Trophoblast cell (in vitro differentiated cells and primary cell): ENCODE measurements at regions not wholly inside any gene's neighbourhood (a gene's known extent, or its start where the extent isn't known, plus 50 kb on each side); places are given as distances from the start of the nearest gene placed in this dataset.
A peak's percentile ranks its signal among the peaks of the same experiment; 100 is the strongest.

Source experiments
- DNase-seq, 2 donors: peaks; one replicate each; pipeline ENCODE4 v3.0.0-alpha.2; 2016
- H2AFZ ChIP-seq: 2 replicates; pipeline ENCODE4 v1.6.1; 2013; ENCODE audit warnings: low read length, moderate library complexity, mild to moderate bottlenecking; ENCODE audit not compliant: insufficient read depth, poor library complexity
- H2AK5ac ChIP-seq: 2 replicates; pipeline ENCODE4 v1.6.1; 2013; ENCODE audit warnings: mild to moderate bottlenecking, low read length
- H2BK120ac ChIP-seq: 2 replicates; pipeline ENCODE4 v1.6.1; 2013; ENCODE audit warnings: low read length, mild to moderate bottlenecking, moderate library complexity; ENCODE audit not compliant: insufficient read depth, poor library complexity
- H2BK12ac ChIP-seq: 2 replicates; pipeline ENCODE4 v1.6.1; 2013; ENCODE audit warnings: mild to moderate bottlenecking, low read length, moderate library complexity
- H2BK5ac ChIP-seq: 2 replicates; pipeline ENCODE4 v1.6.1; 2013; ENCODE audit warnings: low read length, low read depth, moderate library complexity, mild to moderate bottlenecking; ENCODE audit not compliant: poor library complexity
- H3K14ac ChIP-seq: 2 replicates; pipeline ENCODE4 v1.6.1; 2013; ENCODE audit warnings: mild to moderate bottlenecking, low read length
- H3K18ac ChIP-seq: 2 replicates; pipeline ENCODE4 v1.6.1; 2013; ENCODE audit warnings: mild to moderate bottlenecking, low read length
- H3K23ac ChIP-seq: 2 replicates; pipeline ENCODE4 v1.6.1; 2013; ENCODE audit warnings: low read length
- H3K27ac ChIP-seq: 2 replicates; pipeline ENCODE4 v1.5.1; 2013; ENCODE audit warnings: low read depth, mild to moderate bottlenecking, inconsistent platforms, low read length, moderate library complexity
- H3K27me3 ChIP-seq: 2 replicates; pipeline ENCODE4 v1.6.1; 2013; ENCODE audit warnings: inconsistent platforms, mild to moderate bottlenecking, low read length, moderate library complexity; ENCODE audit not compliant: insufficient read depth
- H3K36me3 ChIP-seq, 2 experiments: 1 replicate in 1 of 2; 2 replicates in 1 of 2; pipeline ENCODE4 v1.6.1; 2013; ENCODE audit warnings: low read length in 2 of 2, mild to moderate bottlenecking in 2 of 2, moderate library complexity in 1 of 2; ENCODE audit not compliant: insufficient read depth in 2 of 2, control insufficient read depth in 1 of 2
- H3K4ac ChIP-seq: 2 replicates; pipeline ENCODE4 v1.6.1; 2013; ENCODE audit warnings: low read depth, mild to moderate bottlenecking, low read length, moderate library complexity
- H3K4me1 ChIP-seq, 2 experiments: 1 replicate in 1 of 2; 2 replicates in 1 of 2; pipeline ENCODE4 v1.6.1; 2013; ENCODE audit warnings: low read length in 2 of 2, mild to moderate bottlenecking in 2 of 2, moderate library complexity in 1 of 2; ENCODE audit not compliant: insufficient read depth in 2 of 2, control insufficient read depth in 1 of 2
- H3K4me2 ChIP-seq: 2 replicates; pipeline ENCODE4 v1.6.1; 2013; ENCODE audit warnings: inconsistent platforms, mild to moderate bottlenecking, low read length, moderate library complexity
- H3K4me3 ChIP-seq: 2 replicates; pipeline ENCODE4 v1.5.1; 2013; ENCODE audit warnings: mild to moderate bottlenecking, low read depth, low read length, inconsistent platforms
- H3K79me1 ChIP-seq: one replicate; pipeline ENCODE4 v1.6.1; 2013; ENCODE audit warnings: low read length
- H3K79me2 ChIP-seq: 2 replicates; pipeline ENCODE4 v1.6.1; 2013; ENCODE audit warnings: low read length, mild to moderate bottlenecking; ENCODE audit not compliant: control insufficient read depth, insufficient read depth, poor library complexity
- H3K9ac ChIP-seq: 2 replicates; pipeline ENCODE4 v1.6.1; 2013; ENCODE audit warnings: mild to moderate bottlenecking, low read length
- H3K9me3 ChIP-seq: 2 replicates; pipeline ENCODE4 v1.6.1; 2013; ENCODE audit warnings: low read depth, mild to moderate bottlenecking, control low read depth, inconsistent platforms, low read length; ENCODE audit not compliant: insufficient read depth
- H4K12ac ChIP-seq: 2 replicates; pipeline ENCODE4 v1.6.1; 2013; ENCODE audit warnings: low read depth, mild to moderate bottlenecking, low read length, moderate library complexity
- H4K8ac ChIP-seq: 2 replicates; pipeline ENCODE4 v1.6.1; 2013; ENCODE audit warnings: low read depth, mild to moderate bottlenecking, low read length, moderate library complexity
- H4K91ac ChIP-seq: one replicate; pipeline ENCODE4 v1.6.1; 2013; ENCODE audit warnings: low read depth, mild to moderate bottlenecking, low read length, moderate library complexity
- whole genome bisulfite sequencing: extraction: QIAGEN DNeasy Blood & Tissue Kit; methylation state at CpG from one replicate; pipeline ENCODE4 v1.1.7; 2013; ENCODE audit warnings: missing lambda C conversion rate; ENCODE audit not compliant: insufficient read length, insufficient coverage; ENCODE audit errors: extremely low coverage; 5-methylcytosine and 5-hydroxymethylcytosine counted together

GRCh38 chr18:49727816-49728215 is 85.5 kb downstream of the ACAA2 start:
- Histone ChIP-seq H2AFZ (no peak overlapping the region), H4K8ac (no peak overlapping the region), H3K14ac (peak overlapping the region; percentile 5), H3K27me3 (no peaks in the 10 kb centered on the region), H3K79me2 (peaks cover 2% of the 10 kb centered on the region), H2AK5ac (peak overlapping the region; percentile 62), H3K4me1 (peaks cover 16 to 31% of the 10 kb centered on the region in 2 experiments), H3K9me3 (no peaks in the 10 kb centered on the region), H3K4me2 (no peak overlapping the region), H3K79me1 (peaks cover 17% of the 10 kb centered on the region), H3K9ac (no peak overlapping the region), H2BK120ac (no peak overlapping the region), H2BK12ac (peak overlapping the region; percentile 74), H3K23ac (no peak overlapping the region), H4K91ac (peak overlapping the region; percentile 16), H3K18ac (no peak overlapping the region), H4K12ac (no peak overlapping the region), H2BK5ac (peak overlapping the region; percentile 11), H3K4ac (no peak overlapping the region), H3K36me3 (no peaks in the 10 kb centered on the region), H3K4me3 (no peak overlapping the region), H3K27ac (no peak overlapping the region)
- no peak for DNase-seq
- no CpG with 5 or more reads among the region's 10 CpGs for WGBS

DNA sequence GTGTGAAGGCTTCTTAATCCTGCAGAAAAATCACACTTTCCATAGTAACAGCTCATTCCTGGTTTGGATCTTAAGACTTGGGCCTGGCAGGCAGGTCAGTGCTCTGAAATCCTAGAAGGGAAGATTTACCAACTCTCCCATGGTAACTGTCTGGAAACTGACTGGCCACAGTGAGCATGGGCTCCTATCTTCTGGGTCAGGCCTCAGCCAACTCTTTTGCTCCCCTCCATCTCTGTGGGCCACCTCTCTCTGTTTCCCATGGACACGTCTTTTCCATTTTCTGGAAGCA is 86.7 kb downstream of the ACAA2 start:
- Histone ChIP-seq H2AFZ (no peak overlapping the region), H3K9ac (peak overlapping the region; percentile 13), H3K4me3 (no peak overlapping the region), H3K4me2 (peak overlapping the region; percentile 22), H3K36me3 (no peaks in the 10 kb centered on the region), H2BK120ac (peak overlapping the region; percentile 70), H3K27me3 (no peaks in the 10 kb centered on the region), H3K27ac (peak overlapping the region; percentile 88), H4K12ac (no peak overlapping the region), H3K4ac (peak overlapping the region; percentile 19), H3K79me2 (peaks cover 2% of the 10 kb centered on the region), H3K9me3 (no peaks in the 10 kb centered on the region), H2BK12ac (peak overlapping the region; percentile 82), H2BK5ac (peak overlapping the region; percentile 78), H4K91ac (peak overlapping the region; percentile 83), H3K4me1 (peaks cover 14 to 27% of the 10 kb centered on the region in 2 experiments), H3K79me1 (peaks cover 17% of the 10 kb centered on the region), H3K18ac (peak overlapping the region; percentile 47), H3K23ac (no peak overlapping the region), H3K14ac (peak overlapping the region; percentile 63), H2AK5ac (peak overlapping the region; percentile 24), H4K8ac (peak overlapping the region; percentile 41)
- no peak for DNase-seq
- WGBS: no CpG with 5 or more reads among the region's 1 CpG

GRCh38 chr18:49725809-49726674 is 87.3 kb downstream of the ACAA2 start:
- H3K79me2 ChIP-seq: peaks cover 2% of the 10 kb centered on the region
- peak overlapping the region; percentile 22 for H3K4me2 ChIP-seq
- H3K79me1 ChIP-seq: peaks cover 17% of the 10 kb centered on the region
- peak overlapping the region; percentile 13 for H3K9ac ChIP-seq
- H4K12ac ChIP-seq: no peak overlapping the region
- peak overlapping the region; percentile 88 for H3K27ac ChIP-seq
- peak in 1 of 2 donors; percentile 36 for DNase-seq
- no peaks in the 10 kb centered on the region for H3K9me3 ChIP-seq
- H3K23ac ChIP-seq: no peak overlapping the region
- peak overlapping the region; percentile 41 for H4K8ac ChIP-seq
- peak overlapping the region; percentile 82 for H2BK12ac ChIP-seq
- peak overlapping the region; percentile 19 for H3K4ac ChIP-seq
- peak overlapping the region; percentile 47 for H3K18ac ChIP-seq
- H3K14ac ChIP-seq: peak overlapping the region; percentile 63
- H2BK120ac ChIP-seq: peak overlapping the region; percentile 70
- H2AK5ac ChIP-seq: peak overlapping the region; percentile 24
- no peaks in the 10 kb centered on the region for H3K27me3 ChIP-seq
- peak overlapping the region; percentile 85 for H2BK5ac ChIP-seq
- WGBS: no CpG with 5 or more reads among the region's 13 CpGs
- H3K4me3 ChIP-seq: no peak overlapping the region
- H2AFZ ChIP-seq: no peak overlapping the region
- H3K4me1 ChIP-seq: peaks cover 14 to 23% of the 10 kb centered on the region in 2 experiments
- peak overlapping the region; percentile 83 for H4K91ac ChIP-seq
- H3K36me3 ChIP-seq: no peaks in the 10 kb centered on the region

GRCh38 chr18:49723648-49724180 is 89.6 kb downstream of the ACAA2 start:
- no peak overlapping the region for H4K8ac ChIP-seq
- peak in 1 of 2 donors; percentile 43 for DNase-seq
- no peak overlapping the region for H4K91ac ChIP-seq
- no peak overlapping the region for H3K18ac ChIP-seq
- H2BK5ac ChIP-seq: no peak overlapping the region
- H3K27ac ChIP-seq: no peak overlapping the region
- H3K23ac ChIP-seq: no peak overlapping the region
- no peaks in the 10 kb centered on the region for H3K9me3 ChIP-seq
- H3K14ac ChIP-seq: no peak overlapping the region
- no peaks in the 10 kb centered on the region for H3K27me3 ChIP-seq
- H2AFZ ChIP-seq: no peak overlapping the region
- H2BK12ac ChIP-seq: no peak overlapping the region
- no CpG with 5 or more reads among the region's 13 CpGs for WGBS
- H2BK120ac ChIP-seq: no peak overlapping the region
- H3K79me2 ChIP-seq: no peaks in the 10 kb centered on the region
- H3K4ac ChIP-seq: no peak overlapping the region
- H3K4me2 ChIP-seq: no peak overlapping the region
- no peak overlapping the region for H2AK5ac ChIP-seq
- H3K9ac ChIP-seq: no peak overlapping the region
- H3K4me1 ChIP-seq: peaks cover 7 to 18% of the 10 kb centered on the region in 2 experiments
- H3K4me3 ChIP-seq: no peak overlapping the region
- H3K36me3 ChIP-seq: no peaks in the 10 kb centered on the region
- no peak overlapping the region for H4K12ac ChIP-seq
- peaks cover 12% of the 10 kb centered on the region for H3K79me1 ChIP-seq
